Panc1 (cell line): ENCODE measurements at regions not wholly inside any gene's neighbourhood (a gene's known extent, or its start where the extent isn't known, plus 50 kb on each side); places are given as distances from the start of the nearest gene placed in this dataset.

Source experiments
- ATAC-seq: fragments of 200-7000 bp; cut with Tn5 transposase; 2 replicates; pipeline ENCODE4 v1.9.1; 2020; ENCODE audit warnings: mild to moderate bottlenecking, moderate library complexity
- BruUV-seq: library from RNA; stranded (reverse); fragments of 400-500 nt; replicated peaks from 2 replicates; lab custom pipeline; 2021; lab: Mats Ljungman, UMichigan
- CTCF ChIA-PET: fragments of 300-600 bp; sonication (Branson Sonifier 250); formaldehyde crosslinking; loops from one replicate; lab custom pipeline; 2022; ENCODE audit warnings: antibody characterized with exemption; lab: Charles Lee
- POLR2A ChIA-PET: fragments of 300-600 bp; sonication (Branson Sonifier 250); formaldehyde crosslinking; loops from one replicate; lab custom pipeline; 2022; ENCODE audit warnings: antibody characterized with exemption; lab: Charles Lee
- DNase-seq: peaks from one replicate; pipeline ENCODE4 v3.0.0-alpha.2; 2010; ENCODE audit warnings: low read depth, low spot score
- H3K27ac ChIP-seq: 2 replicates; pipeline ENCODE4 v1.5.1; 2011; ENCODE audit warnings: mild to moderate bottlenecking, low read length, inconsistent platforms
- H3K27me3 ChIP-seq: fragments of 200-500 bp; sonication (Bioruptor generic); 2 replicates; pipeline ENCODE4 v1.6.0; 2014; ENCODE audit warnings: low read length, inconsistent platforms; ENCODE audit not compliant: control insufficient read depth, insufficient read depth
- H3K36me3 ChIP-seq: fragments of 200-500 bp; sonication (Bioruptor generic); 2 replicates; pipeline ENCODE4 v1.5.1; 2014; ENCODE audit warnings: inconsistent platforms, mild to moderate bottlenecking, low read length, moderate library complexity; ENCODE audit not compliant: control insufficient read depth, insufficient read depth
- H3K4me1 ChIP-seq: 2 replicates; pipeline ENCODE4 v1.5.1; 2011; ENCODE audit warnings: inconsistent platforms, mild to moderate bottlenecking, low read length, moderate library complexity; ENCODE audit not compliant: control insufficient read depth, insufficient read depth
- H3K4me3 ChIP-seq, 2 experiments: 2 replicates each; pipeline ENCODE4 v1.5.1; 2011 to 2012; ENCODE audit warnings: low read depth in 2 of 2, low read length in 2 of 2, mild to moderate bottlenecking in 2 of 2, inconsistent platforms in 1 of 2, moderate library complexity in 1 of 2
- H3K9me3 ChIP-seq: fragments of 200-500 bp; sonication (Bioruptor generic); 2 replicates; pipeline ENCODE4 v1.5.1; 2014; ENCODE audit warnings: low read depth, mild to moderate bottlenecking, inconsistent platforms, low read length, moderate library complexity; ENCODE audit not compliant: control insufficient read depth, insufficient read depth
- CTCF ChIP-seq: fragments of 450-650 bp; IDR thresholded peaks from 2 replicates; pipeline ENCODE4 v1.5.1; 2017; ENCODE audit warnings: mild to moderate bottlenecking
- POLR2AphosphoS5 ChIP-seq: IDR thresholded peaks from 2 replicates; pipeline ENCODE4 v1.6.1; 2012; ENCODE audit warnings: mild to moderate bottlenecking, low read depth, low read length, moderate library complexity
- REST ChIP-seq, 2 experiments: IDR thresholded peaks; 2 replicates each; pipeline ENCODE4 v1.6.1; 2011 to 2012; ENCODE audit warnings: low read depth in 2 of 2, control low read depth in 1 of 2, low read length in 1 of 2, mild to moderate bottlenecking in 1 of 2, moderate library complexity in 1 of 2; ENCODE audit not compliant: insufficient read depth in 1 of 2
- SIN3A ChIP-seq: IDR thresholded peaks from 2 replicates; pipeline ENCODE4 v1.6.1; 2012; ENCODE audit warnings: low read depth, mild to moderate bottlenecking, low read length, moderate library complexity, borderline replicate concordance; ENCODE audit not compliant: insufficient read depth
- TCF7L2 ChIP-seq: IDR thresholded peaks from 2 replicates; pipeline ENCODE4 v1.6.1; 2011; ENCODE audit warnings: mild to moderate bottlenecking, low read depth, low read length, inconsistent platforms
- in situ Hi-C: cut with HindIII; loops from 2 replicates; pipeline ENCODE4 v1.10.0; 2016; ENCODE audit warnings: low sequenced_read_pairs, low pct_unique_long_range_greater_than_20kb
- intact Hi-C: fragments of 100-400 bp; cut with micrococcal nuclease; formaldehyde crosslinking; loops from one replicate; pipeline ENCODE4 v1.10.0; 2022; ENCODE audit not compliant: unreplicated experiment

- no peak for ATAC-seq
- CTCF ChIA-PET, result no interaction called here
- POLR2A ChIA-PET, result no interaction called here
Observed at GRCh38 chr5:61653807-61654580, 321.9 kb downstream of the ZSWIM6 start.

GRCh38 chr5:61654876-61655275 is 322.8 kb downstream of the ZSWIM6 start:
- peaks cover 9% of the 10 kb centered on the region; the same call in 1 of the 2 replicates for H3K27me3 ChIP-seq
- CTCF ChIA-PET, result no interaction called here
- DNase-seq (no peak), ATAC-seq (no peak)
- no peak overlapping the region for H3K4me3 ChIP-seq
- in situ Hi-C loops (no loop called here), intact Hi-C loops (loop anchor here (5.0 to 10.0 kb wide), 3 partner anchors 318 to 598 kb away; partner anchors contain the start of gene SMIM15)
- H3K27ac ChIP-seq, result no peak overlapping the region
- no peaks in the 10 kb centered on the region for H3K36me3 ChIP-seq
- BruUV-seq, result no TSS peak
- POLR2A ChIA-PET, result no interaction called here
- H3K9me3 ChIP-seq, result no peaks in the 10 kb centered on the region
- no peaks in the 10 kb centered on the region for H3K4me1 ChIP-seq
- TF ChIP-seq CTCF (no peak), TCF7L2 (no peak), POLR2AphosphoS5 (no peak), SIN3A (no peak), REST (IDR thresholded peaks at IDR 0.05; ENCODE audit: insufficient read depth in 1 of 2, low read depth in 2 of 2, low read length in 1 of 2) (no peak)

More at GRCh38 chr5:61653807-61654580, 321.9 kb downstream of the ZSWIM6 start:
- Histone ChIP-seq H3K4me1 (no peaks in the 10 kb centered on the region), H3K9me3 (no peaks in the 10 kb centered on the region), H3K27ac (no peak overlapping the region), H3K4me3 (no peak overlapping the region), H3K27me3 (peaks cover 9% of the 10 kb centered on the region; the same call in 1 of the 2 replicates), H3K36me3 (no peaks in the 10 kb centered on the region)
- intact Hi-C loops, result loop anchor here (10.0 kb wide), 1 partner anchor 489 kb away; the partner anchor contains the start of gene SMIM15
- TF ChIP-seq CTCF (no peak), SIN3A (no peak), POLR2AphosphoS5 (no peak), REST (IDR thresholded peaks at IDR 0.05; ENCODE audit: insufficient read depth in 1 of 2, low read depth in 2 of 2, low read length in 1 of 2) (no peak), TCF7L2 (no peak)
- BruUV-seq, result no TSS peak
- DNase-seq, result no peak
- in situ Hi-C loops, result no loop called here
